ENCODE measurements at regions not wholly inside any gene's neighbourhood (a gene's known extent, or its start where the extent isn't known, plus 50 kb on each side); places are given as distances from the start of the nearest gene placed in this dataset.

- Mint-ChIP-seq H3K27me3 (ENCODE audit: unreplicated experiment) (no peaks in the 10 kb centered on the region), H3K4me3 (ENCODE audit: low read depth, unreplicated experiment) (no peak overlapping the region), H3K9me3 (ENCODE audit: low read depth, unreplicated experiment) (peaks cover 6% of the 10 kb centered on the region), H3K27ac (ENCODE audit: unreplicated experiment) (no peak overlapping the region), H3K4me1 (ENCODE audit: low read depth, unreplicated experiment) (no peaks in the 10 kb centered on the region), H3K36me3 (ENCODE audit: insufficient read depth, unreplicated experiment) (no peaks in the 10 kb centered on the region)
- no TSS peak for BruUV-seq (replicated peaks)
- DNase-seq: no peak
- TF ChIP-seq CTCF (IDR thresholded peaks at IDR 0.05; ENCODE audit: unreplicated experiment): no peak
- intact Hi-C loops (cut with micrococcal nuclease; ENCODE audit: unreplicated experiment): no loop called here
- CTCF ChIA-PET: no interaction called here
Observed at GRCh38 chr1:5379176-5379759, 613.0 kb downstream of the NPHP4 start.

- H3K27me3 Mint-ChIP-seq (ENCODE audit: unreplicated experiment): no peaks in the 10 kb centered on the region
- H3K9me3 Mint-ChIP-seq (ENCODE audit: low read depth, unreplicated experiment): peaks cover 4% of the 10 kb centered on the region
- BruUV-seq (replicated peaks): no TSS peak
- TF ChIP-seq CTCF (IDR thresholded peaks at IDR 0.05; ENCODE audit: unreplicated experiment): no peak
- no peaks in the 10 kb centered on the region for H3K36me3 Mint-ChIP-seq (ENCODE audit: insufficient read depth, unreplicated experiment)
- CTCF ChIA-PET: no interaction called here
- no peak for DNase-seq
- H3K27ac Mint-ChIP-seq (ENCODE audit: unreplicated experiment): no peak overlapping the region
- H3K4me3 Mint-ChIP-seq (ENCODE audit: low read depth, unreplicated experiment): no peak overlapping the region
- no peaks in the 10 kb centered on the region for H3K4me1 Mint-ChIP-seq (ENCODE audit: low read depth, unreplicated experiment)
- intact Hi-C loops (cut with micrococcal nuclease; ENCODE audit: unreplicated experiment): no loop called here
Observed at GRCh38 chr1:5376538-5377247, 615.5 kb downstream of the NPHP4 start.

GRCh38 chr1:5375481-5375880, 616.7 kb downstream of the NPHP4 start:
- intact Hi-C loops (cut with micrococcal nuclease; ENCODE audit: unreplicated experiment): no loop called here

GRCh38 chr1:5374192-5374591, 618.0 kb downstream of the NPHP4 start:
- TF ChIP-seq CTCF (IDR thresholded peaks at IDR 0.05; ENCODE audit: unreplicated experiment): no peak
- peaks cover 7% of the 10 kb centered on the region for H3K9me3 Mint-ChIP-seq (ENCODE audit: low read depth, unreplicated experiment)
- no peaks in the 10 kb centered on the region for H3K27me3 Mint-ChIP-seq (ENCODE audit: unreplicated experiment)
- CTCF ChIA-PET: no interaction called here
- DNase-seq: no peak
- no peak overlapping the region for H3K27ac Mint-ChIP-seq (ENCODE audit: unreplicated experiment)
- H3K4me3 Mint-ChIP-seq (ENCODE audit: low read depth, unreplicated experiment): no peak overlapping the region
- intact Hi-C loops (cut with micrococcal nuclease; ENCODE audit: unreplicated experiment): no loop called here
- no TSS peak for BruUV-seq (replicated peaks)
- no peaks in the 10 kb centered on the region for H3K4me1 Mint-ChIP-seq (ENCODE audit: low read depth, unreplicated experiment)
- H3K36me3 Mint-ChIP-seq (ENCODE audit: insufficient read depth, unreplicated experiment): no peaks in the 10 kb centered on the region

More at GRCh38 chr1:5375481-5375880, 616.7 kb downstream of the NPHP4 start:
- Mint-ChIP-seq H3K36me3 (ENCODE audit: insufficient read depth, unreplicated experiment) (no peaks in the 10 kb centered on the region), H3K27me3 (ENCODE audit: unreplicated experiment) (no peaks in the 10 kb centered on the region), H3K4me3 (ENCODE audit: low read depth, unreplicated experiment) (no peak overlapping the region), H3K9me3 (ENCODE audit: low read depth, unreplicated experiment) (peaks cover 10% of the 10 kb centered on the region), H3K4me1 (ENCODE audit: low read depth, unreplicated experiment) (no peaks in the 10 kb centered on the region), H3K27ac (ENCODE audit: unreplicated experiment) (no peak overlapping the region)
- no TSS peak for BruUV-seq (replicated peaks)
- CTCF ChIA-PET: no interaction called here
- no peak for DNase-seq
- TF ChIP-seq CTCF (IDR thresholded peaks at IDR 0.05; ENCODE audit: unreplicated experiment): no peak
